ENCODE measurements at regions not wholly inside any gene's neighbourhood (a gene's known extent, or its start where the extent isn't known, plus 50 kb on each side); places are given as distances from the start of the nearest gene placed in this dataset.
"Not testable (repeated sequence)": the region's sequence is repeated elsewhere in the genome, so short reads cannot be mapped to it uniquely, and the experiment has no call there.

DNA sequence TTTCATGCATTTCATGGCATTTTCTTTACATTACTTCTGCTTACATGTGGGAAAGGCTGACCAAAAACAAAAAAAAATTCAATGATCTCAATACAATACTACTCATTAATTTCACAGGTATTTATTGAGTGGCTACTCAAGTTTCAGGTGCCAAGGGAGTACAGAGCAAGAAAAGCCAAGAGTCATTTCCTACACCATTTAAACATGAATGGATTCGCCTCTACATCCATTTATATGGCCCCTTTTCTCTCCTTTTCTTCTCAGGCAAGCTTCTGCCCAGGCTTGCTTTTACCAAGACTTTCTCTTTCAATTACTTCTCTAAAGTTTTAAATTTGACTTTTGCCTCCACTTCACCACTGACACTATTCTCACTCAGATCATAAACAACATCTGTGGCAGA, 1603.1 kb upstream of the CELF4 start:
- POLR2A ChIA-PET (ENCODE audit: low non-redundant PET): no interaction called here
- TF ChIP-seq, protein P1, sequence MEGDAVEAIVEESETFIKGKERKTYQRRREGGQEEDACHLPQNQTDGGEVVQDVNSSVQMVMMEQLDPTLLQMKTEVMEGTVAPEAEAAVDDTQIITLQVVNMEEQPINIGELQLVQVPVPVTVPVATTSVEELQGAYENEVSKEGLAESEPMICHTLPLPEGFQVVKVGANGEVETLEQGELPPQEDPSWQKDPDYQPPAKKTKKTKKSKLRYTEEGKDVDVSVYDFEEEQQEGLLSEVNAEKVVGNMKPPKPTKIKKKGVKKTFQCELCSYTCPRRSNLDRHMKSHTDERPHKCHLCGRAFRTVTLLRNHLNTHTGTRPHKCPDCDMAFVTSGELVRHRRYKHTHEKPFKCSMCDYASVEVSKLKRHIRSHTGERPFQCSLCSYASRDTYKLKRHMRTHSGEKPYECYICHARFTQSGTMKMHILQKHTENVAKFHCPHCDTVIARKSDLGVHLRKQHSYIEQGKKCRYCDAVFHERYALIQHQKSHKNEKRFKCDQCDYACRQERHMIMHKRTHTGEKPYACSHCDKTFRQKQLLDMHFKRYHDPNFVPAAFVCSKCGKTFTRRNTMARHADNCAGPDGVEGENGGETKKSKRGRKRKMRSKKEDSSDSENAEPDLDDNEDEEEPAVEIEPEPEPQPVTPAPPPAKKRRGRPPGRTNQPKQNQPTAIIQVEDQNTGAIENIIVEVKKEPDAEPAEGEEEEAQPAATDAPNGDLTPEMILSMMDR (conservative IDR thresholded peaks at IDR 0.05; ENCODE audit: low read depth): no peak
- no peak overlapping the region for H3K27ac ChIP-seq
- no peak for DNase-seq (ENCODE audit: low spot score)
- CTCF ChIA-PET: no interaction called here

DNA sequence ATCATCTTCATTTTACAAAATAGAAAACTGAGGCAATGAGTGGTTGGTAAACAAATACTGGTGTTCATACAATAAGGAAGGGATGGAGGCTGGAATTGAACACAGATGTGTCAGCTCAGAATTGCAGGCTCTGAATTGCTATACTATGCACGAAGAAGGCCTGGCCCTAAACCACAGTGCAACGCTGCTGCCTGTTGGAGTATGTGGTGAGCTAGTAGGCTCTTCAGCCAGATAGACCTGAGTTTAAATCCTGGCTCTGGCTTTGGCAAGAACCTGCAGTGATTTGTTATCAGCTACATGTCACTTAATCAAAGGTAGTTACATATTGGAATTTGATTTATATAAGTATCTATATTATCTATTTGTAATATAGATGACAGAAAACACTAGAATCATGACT, 1602.4 kb upstream of the CELF4 start:
- no peak overlapping the region for H3K27ac ChIP-seq
- CTCF ChIA-PET: no interaction called here
- no peak for DNase-seq (ENCODE audit: low spot score)
- POLR2A ChIA-PET (ENCODE audit: low non-redundant PET): no interaction called here
- TF ChIP-seq, protein P1 (conservative IDR thresholded peaks at IDR 0.05; ENCODE audit: low read depth): no peak

DNA sequence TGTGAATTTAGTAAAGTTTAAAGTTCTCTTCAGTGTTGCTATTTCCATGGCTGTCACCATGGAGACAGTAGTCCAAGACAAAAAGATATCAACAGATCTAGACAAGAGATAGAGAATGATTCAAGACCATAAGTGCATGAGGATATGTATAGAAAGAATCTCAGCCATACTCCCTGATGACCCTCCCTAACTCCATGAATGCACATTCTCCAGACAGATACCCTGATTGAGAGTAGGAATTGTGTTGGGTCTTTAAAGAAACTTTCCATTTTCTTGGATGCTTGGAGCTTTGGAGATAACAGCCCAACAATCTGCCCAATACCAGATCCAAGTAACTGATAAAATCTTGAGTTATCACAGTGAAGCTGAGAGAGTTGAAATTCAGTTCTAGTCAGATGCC, 1601.2 kb upstream of the CELF4 start:
- TF ChIP-seq, protein P1 (conservative IDR thresholded peaks at IDR 0.05; ENCODE audit: low read depth): no peak
- H3K27ac ChIP-seq: no peak overlapping the region
- POLR2A ChIA-PET (ENCODE audit: low non-redundant PET): no interaction called here
- no peak for DNase-seq (ENCODE audit: low spot score)
- CTCF ChIA-PET: no interaction called here

DNA sequence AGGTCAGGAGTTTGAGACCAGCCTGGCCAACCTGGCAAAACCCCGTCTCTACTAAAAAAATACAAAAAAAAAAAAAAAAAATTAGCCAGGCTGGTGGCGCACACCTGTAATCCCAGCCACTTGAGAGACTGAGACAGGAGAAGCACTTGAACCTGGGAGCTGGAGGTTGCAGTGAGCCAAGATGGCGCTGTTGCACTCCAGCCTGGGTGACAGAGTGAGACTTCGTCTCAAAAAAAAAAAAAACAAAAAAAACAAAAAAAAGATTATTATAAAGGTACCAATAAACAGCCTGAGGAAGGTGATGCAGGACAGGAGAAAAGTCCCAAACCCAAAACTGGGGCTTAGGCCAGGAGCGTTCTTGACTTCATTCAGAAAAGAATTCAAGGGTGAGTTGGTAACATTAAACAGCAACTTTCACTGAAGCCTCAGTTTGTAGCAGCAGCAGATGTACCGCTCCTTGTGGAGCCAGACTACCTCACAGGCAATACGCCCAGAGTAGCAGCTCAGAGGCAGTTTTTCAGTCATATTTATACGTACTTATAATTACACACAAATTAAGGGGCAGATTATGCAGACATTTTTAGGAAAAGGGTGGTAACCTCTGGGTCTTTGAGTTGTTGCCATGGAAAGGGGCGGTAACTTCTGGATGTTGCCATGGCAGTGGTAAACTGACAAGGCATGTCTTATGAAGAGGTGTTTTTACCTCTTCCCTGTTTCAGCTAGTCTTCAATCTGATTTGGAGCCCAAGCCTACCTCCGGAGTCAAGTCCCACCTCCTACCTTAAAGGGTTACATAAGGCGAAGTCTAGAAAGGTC, 1596.6 kb upstream of the CELF4 start:
- no peak for DNase-seq (ENCODE audit: low spot score)
- H3K27ac ChIP-seq: no peak overlapping the region
- POLR2A ChIA-PET (ENCODE audit: low non-redundant PET): no interaction called here
- TF ChIP-seq, protein P1 (conservative IDR thresholded peaks at IDR 0.05; ENCODE audit: low read depth): no peak
- CTCF ChIA-PET: no interaction called here

DNA sequence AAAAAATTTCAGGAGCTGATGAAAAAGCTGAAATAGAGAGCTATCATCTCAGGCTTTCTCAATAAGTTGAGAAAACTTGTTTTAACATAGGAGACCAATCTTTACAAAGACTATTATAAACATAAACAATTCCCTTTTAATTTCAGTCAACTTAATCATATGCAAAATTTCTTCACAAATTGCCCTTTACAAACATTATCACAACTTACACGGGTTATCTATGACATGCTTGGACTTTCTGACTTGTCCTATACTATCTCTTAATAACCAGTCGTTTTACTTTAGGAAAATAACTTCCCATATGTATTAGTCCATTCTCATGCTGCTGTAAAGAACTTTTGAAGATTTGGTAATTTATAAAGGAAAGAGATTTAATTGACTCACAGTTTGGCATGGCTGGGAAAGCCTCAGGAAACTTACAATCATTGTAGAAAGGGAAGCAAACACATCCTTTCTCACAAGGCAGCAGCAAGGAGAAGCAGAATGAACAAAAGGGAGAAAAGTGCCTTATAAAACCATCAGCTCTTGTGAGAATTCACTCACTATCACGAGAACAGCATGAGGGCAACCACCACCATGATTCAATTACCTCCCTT, 1583.7 kb upstream of the CELF4 start:
- CTCF ChIA-PET: no interaction called here
- H3K27ac ChIP-seq: no peak overlapping the region
- TF ChIP-seq, protein P1 (conservative IDR thresholded peaks at IDR 0.05; ENCODE audit: low read depth): no peak
- POLR2A ChIA-PET (ENCODE audit: low non-redundant PET): no interaction called here
- no peak for DNase-seq (ENCODE audit: low spot score)

DNA sequence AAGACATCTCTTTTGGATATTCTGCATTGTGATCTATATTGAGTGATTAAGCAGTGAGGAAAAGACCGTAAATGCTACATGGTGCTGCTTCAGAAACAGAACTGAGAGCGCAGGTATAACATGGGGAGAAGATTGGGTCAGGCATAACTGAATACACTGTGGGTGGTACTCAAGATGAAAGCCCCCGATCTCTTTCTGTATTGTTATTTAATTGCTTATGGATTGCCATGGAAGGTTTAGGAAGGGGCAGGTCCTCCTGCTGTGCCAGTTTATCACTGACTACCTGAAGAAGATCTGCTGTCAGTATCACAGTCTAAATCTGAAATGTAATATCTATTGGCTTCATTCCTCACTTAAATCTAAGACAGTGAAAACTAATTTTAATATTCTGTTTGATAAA, 1568.7 kb upstream of the CELF4 start:
- TF ChIP-seq, protein P1 (conservative IDR thresholded peaks at IDR 0.05; ENCODE audit: low read depth): no peak
- H3K27ac ChIP-seq: no peak overlapping the region
- CTCF ChIA-PET: no interaction called here
- no peak for DNase-seq (ENCODE audit: low spot score)
- POLR2A ChIA-PET (ENCODE audit: low non-redundant PET): no interaction called here

DNA sequence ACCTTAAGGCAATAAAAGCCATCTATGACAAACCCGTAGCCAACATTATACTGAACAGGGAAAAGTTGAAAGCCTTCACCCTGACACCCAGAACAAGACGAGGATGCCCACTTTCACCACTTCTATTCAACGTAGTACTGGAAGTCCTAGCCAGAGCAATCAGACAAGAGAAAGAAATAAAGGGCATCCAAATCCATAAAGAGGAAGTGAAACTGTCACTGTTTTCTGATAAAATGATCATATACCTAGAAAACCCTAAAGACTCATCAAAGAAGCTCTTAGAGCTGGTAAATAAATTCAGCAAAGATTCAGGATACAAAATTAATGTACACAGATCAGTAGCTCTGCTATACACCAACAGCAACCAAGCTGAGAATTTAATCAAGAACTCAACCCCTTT, 1561.9 kb upstream of the CELF4 start:
- POLR2A ChIA-PET (ENCODE audit: low non-redundant PET); H3K27ac ChIP-seq; CTCF ChIA-PET; DNase-seq (ENCODE audit: low spot score): not testable (repeated sequence)

Measured in RWPE1 (cell line).